Stimulated activated CD4-positive, alpha-beta T cell treated with anti-CD3 and anti-CD28 coated beads, Interleukin-2, amount 100 ng/mL, for 4 hours (primary cell): ENCODE measurements at regions not wholly inside any gene's neighbourhood (a gene's known extent, or its start where the extent isn't known, plus 50 kb on each side); places are given as distances from the start of the nearest gene placed in this dataset.
"Not testable (repeated sequence)": the region's sequence is repeated elsewhere in the genome, so short reads cannot be mapped to it uniquely, and the experiment has no call there.

Experiments
- DNase-seq: peaks from one replicate; pipeline ENCODE4 v3.0.0-alpha.2; 2020; ENCODE audit warnings: low read depth

GRCh38 chr6:137804637-137805036, 62.4 kb upstream of the TNFAIP3 start:
- DNase-seq, result no peak

- no peak for DNase-seq
These were observed 61.4 kb upstream of the TNFAIP3 start for GRCh38 chr6:137805622-137806021.

DNA sequence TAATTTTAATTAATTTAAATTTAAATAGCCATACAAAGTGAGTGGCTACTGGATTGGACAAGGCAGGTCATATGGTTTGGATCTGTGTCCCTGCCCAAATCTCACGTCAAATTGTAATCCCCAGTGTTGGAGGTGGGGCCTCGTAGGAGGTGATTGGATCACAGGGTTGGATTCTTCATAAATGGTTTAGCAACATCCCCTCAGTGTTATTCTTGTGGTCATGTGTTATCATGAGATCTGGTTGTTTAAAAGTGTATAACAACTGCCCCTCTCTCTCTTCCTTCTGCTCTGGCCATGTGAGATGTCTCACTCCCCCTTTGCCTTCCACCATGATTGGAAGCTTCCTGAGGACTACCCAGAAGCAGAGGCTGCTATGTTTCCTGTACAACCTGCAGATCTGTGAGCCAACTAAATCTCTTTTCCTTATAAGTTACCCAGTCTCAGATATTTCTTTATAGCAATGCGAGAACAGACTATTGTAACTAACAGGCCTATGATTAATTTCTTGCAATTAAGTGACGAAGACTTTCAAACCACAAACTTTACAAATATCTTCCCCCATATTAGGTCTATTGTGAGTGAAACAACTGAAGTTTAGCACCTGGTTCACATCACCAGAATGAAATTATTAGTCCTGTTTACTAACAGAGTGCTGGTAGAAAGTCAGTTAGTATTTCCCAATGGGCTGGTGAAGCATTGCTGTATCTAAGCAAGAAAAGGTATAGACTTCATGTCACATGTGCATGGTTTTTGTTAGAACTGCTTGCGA, 60.0 kb upstream of the TNFAIP3 start:
- DNase-seq, result no peak

- no peak for DNase-seq
These were observed 58.9 kb upstream of the TNFAIP3 start for GRCh38 chr6:137808191-137808590.

DNA sequence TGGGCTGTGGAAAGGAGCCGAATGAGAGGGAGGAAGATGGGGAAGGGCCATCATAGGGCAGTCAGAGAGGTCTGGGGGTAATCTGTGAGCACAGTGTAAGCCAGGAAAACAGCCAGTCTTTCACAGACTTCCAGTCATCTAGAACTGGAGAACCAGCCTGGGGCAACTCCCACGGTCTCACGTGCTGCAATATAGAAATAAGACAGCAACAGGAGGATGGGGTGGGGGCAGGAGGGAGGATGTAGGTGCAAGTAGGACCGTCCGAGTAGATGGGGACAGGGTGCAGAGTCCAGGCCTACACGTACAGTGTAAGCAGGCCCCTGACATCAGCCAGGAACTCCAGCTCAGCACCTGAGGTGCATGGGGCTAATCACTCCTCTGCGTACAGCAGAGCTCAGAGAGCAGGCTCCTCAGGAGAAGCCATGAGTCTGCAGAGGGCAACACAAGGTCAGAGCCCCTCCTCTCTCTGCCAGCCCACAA, 58.2 kb upstream of the TNFAIP3 start:
- DNase-seq, result no peak

DNA sequence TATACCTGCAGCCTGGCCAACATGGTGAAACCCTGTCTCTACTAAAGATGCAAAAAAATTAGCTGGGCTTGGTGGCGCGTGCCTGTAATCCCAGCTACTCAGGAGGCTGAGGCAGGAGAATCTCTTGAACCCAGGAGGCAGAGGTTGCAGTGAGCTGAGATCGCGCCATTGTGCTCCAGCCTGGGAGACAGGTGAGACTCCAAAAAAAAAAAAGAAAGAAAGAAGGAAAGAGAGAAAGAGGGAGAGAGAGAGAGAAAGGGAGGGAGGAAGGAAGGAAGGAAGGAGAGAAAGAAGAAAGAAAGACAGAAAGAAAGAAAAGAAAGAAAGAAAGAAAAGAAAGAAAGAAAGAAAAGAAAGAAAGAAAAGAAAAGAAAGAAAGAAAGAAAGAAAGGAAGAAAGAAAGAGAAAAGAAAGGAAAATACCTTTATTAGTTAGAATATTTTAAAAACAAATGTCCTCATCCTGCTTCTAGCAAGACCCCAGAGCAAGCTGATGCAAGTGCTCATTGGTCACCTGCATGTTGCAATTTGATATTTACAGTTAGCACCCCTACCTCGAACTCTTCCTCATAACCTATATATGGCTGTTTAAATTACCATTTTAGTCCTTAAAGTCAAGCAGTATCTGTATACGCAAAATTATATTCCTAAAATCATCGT, 57.0 kb upstream of the TNFAIP3 start:
- not testable (repeated sequence) for DNase-seq

DNA sequence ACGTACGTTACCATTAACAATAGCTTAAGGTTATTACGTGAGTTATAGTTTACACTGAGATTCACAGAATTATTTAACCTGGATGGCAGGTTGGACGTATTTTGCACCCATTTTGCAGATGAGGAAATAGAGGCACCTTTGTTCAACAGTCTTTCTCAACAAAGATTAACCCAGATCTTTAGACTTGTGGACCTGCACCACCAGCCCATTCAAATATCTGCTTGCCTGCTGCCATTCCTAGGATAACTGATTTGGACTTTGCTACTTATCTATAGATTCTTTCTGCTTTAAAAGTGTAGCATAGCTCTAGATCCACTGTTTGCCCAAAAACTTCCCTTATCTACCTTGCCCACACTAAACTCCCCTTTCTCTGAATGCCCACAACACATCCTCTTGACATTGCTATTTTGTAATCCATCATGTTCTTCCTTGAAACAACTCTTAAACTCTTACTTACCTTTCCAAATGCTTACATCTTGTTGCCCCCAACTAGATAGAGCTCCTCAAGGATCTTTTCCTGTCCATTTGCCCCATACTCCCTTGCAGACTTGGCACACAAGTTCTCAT, 56.4 kb upstream of the TNFAIP3 start:
- DNase-seq, result no peak

DNA sequence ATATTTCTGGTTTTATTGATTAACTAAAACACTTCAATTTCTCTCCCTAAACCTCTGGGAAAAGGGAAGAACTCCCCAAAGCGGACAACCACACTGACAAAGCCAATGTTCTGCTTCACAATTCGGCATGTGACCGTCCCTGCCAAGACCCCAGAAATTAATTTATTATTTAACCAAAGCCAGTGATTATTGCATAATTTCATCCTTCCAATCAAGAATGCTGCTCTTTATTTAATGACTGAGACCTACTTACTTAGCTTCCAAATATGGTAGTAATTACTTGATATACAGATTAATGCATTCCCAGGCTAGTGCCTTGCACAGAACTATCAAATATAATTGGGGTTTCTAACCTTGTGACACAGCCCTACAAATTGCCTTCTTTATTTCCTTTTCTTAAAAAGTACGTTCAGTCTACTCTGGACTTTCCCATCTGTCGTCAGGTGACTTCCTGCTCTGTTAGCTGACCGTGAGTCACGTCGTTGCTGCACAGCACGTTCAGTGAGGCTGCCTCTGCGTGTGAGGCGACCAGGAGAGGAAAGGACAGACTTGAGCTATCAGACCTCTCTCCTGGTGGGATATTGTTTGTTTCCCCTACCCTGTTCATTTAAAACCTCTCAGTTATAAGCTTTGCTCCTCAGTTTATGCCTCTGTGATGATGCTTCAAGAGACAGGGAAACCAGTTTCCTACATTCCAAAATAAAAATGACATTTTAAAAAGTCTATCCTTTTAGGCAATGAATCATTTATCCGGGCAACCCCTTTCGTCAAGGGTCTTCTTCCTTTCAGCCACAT, 55.7 kb upstream of the TNFAIP3 start:
- DNase-seq, result peak; percentile 80

DNA sequence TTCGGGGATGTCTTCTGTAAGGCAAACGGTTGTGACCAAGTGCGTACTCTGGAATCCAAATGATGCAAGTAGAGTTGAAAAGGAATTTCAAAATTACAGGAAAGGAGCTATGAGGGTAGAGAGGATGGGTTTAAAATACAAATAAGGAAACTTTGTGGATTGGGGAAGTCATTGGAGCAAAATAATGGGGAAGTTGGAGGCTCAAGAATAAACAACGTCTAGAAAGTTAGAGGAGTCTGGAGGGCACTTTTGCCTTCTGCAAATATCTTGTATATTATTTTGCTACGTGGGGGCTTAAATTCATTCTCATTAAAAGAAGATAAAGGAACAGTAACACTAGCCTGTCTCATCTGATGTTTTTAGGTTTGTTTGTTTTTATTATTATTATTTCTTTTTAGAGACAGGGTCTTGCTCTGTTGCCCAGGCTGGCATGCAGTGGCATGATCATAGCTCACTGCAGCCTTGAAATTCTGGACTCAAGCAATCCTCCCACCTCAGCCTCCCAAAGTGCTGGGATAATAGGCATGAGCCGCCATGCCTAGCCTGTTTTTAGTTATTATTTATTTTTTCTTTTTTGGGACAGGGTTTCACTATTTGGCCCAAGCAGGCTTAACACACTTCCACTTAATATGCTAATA, 55.0 kb upstream of the TNFAIP3 start:
- no peak for DNase-seq

GRCh38 chr6:137813308-137813970, 53.6 kb upstream of the TNFAIP3 start:
- no peak for DNase-seq

GRCh38 chr6:137814030-137814429, 53.0 kb upstream of the TNFAIP3 start:
- not testable (repeated sequence) for DNase-seq

GRCh38 chr6:137815692-137816091, 51.4 kb upstream of the TNFAIP3 start:
- DNase-seq, result no peak

DNA sequence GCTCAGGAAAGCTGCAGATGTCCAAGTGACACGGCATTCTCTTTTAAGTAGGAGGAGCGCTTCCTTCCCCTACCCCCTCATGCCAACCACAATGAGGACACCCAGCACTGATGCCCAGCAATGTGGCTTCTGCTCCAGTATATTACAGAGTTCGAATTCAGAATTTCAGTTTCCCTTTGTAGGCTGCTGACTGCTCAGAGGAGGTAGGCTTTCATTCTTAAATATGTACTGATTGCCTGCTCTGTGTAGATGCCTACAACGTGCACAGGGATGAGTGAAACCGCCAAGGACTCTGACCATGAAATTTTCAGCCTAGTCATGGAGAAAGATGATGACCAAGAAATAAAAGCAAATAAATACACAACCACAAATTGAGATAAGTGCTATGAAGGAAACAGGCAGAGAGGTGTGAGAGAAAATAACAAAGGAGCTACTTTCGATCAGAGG, 50.9 kb upstream of the TNFAIP3 start:
- no peak for DNase-seq

DNA sequence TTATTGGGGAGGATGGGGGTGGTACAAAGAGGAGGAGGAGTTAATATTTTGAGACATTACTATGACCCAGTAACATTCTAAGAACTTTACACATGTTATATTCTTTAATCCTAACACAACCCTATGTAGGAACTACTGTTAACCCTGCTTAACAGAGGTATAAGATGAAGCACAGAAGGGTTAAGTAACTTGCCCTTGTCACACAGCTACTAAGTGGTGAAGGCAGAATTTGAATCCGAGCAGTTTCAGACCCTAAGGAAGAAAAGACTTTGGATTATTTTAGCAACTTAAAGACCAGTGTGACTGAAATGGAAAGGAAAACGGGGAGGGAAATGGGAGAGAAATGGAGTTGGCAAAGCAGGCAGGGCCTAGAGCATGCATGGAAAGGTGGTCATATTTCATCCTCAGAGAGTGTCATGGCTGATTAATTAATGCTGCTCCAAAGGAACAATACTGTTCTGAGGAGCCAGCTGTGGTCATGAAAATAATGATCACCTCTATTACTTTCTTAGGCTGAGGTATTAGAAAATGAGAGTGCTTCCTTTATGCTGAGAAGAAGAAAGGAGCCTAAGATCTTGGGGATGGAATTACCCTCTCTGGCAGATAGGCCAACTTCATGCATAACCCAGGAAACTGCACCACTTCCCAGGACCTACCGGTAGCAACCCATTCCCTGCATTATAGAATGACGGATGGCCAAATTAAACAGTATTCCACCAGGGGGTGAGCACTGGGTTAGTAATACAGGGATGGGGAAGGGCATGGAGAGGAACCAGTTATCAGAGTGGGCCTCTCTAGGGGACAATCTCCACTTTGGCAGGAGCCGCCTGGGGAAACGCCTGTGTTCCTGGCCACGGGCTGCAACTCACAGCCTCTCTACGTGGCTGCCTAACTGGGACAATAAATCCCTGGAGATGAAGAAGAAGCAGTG, 50.1 kb upstream of the TNFAIP3 start:
- no peak for DNase-seq
